H1 (cell line): ENCODE measurements at regions not wholly inside any gene's neighbourhood (a gene's known extent, or its start where the extent isn't known, plus 50 kb on each side); places are given as distances from the start of the nearest gene placed in this dataset.

Experiments used
- CTCF ChIP-seq, 3 experiments: IDR thresholded peaks; 1 replicate in 2 of 3; 2 replicates in 1 of 3; pipeline versions ENCODE4 v1.5.1 to v1.6.1; 2011; ENCODE audit warnings: low read length in 3 of 3, mild to moderate bottlenecking in 3 of 3, inconsistent platforms in 2 of 3, low read depth in 1 of 3, moderate library complexity in 1 of 3; ENCODE audit not compliant: insufficient read depth in 1 of 3; ENCODE audit errors: control extremely low read depth in 1 of 3
- EP300 ChIP-seq, 2 experiments: IDR thresholded peaks; 1 replicate in 1 of 2; 2 replicates in 1 of 2; pipeline ENCODE4 v1.6.1; 2011 to 2012; ENCODE audit warnings: low read depth in 2 of 2, low read length in 2 of 2, mild to moderate bottlenecking in 2 of 2, borderline replicate concordance in 1 of 2, inconsistent platforms in 1 of 2, moderate library complexity in 1 of 2
- MAFK ChIP-seq: IDR thresholded peaks from 2 replicates; pipeline ENCODE4 v1.6.1; 2012; ENCODE audit warnings: low read depth, mild to moderate bottlenecking, improper control_type of control experiment, low read length
- SIN3A ChIP-seq, 2 experiments: IDR thresholded peaks in 1 of 2; conservative IDR thresholded peaks in 1 of 2; 2 replicates each; pipeline ENCODE4 v1.6.1; 2011 to 2012; ENCODE audit warnings: low read length in 2 of 2, improper control_type of control experiment in 1 of 2, low read depth in 1 of 2, mild to moderate bottlenecking in 1 of 2

GRCh38 chr2:176892676-176893226 lies 319.8 kb upstream of the HNRNPA3 start:
- TF ChIP-seq EP300 (IDR thresholded peaks at IDR 0.05; ENCODE audit: borderline replicate concordance in 1 of 2, low read depth in 2 of 2, low read length in 2 of 2) = no peak
- TF ChIP-seq SIN3A (conservative IDR thresholded peaks at IDR 0.05 in 1 of 2, IDR thresholded peaks at IDR 0.05 in 1 of 2; ENCODE audit: low read depth in 1 of 2, low read length in 2 of 2) = no peak
- TF ChIP-seq CTCF (IDR thresholded peaks at IDR 0.05; ENCODE audit: control extremely low read depth in 1 of 3, insufficient read depth in 1 of 3, low read depth in 1 of 3, low read length in 3 of 3) = no peak
- no peak for TF ChIP-seq MAFK
